ENCODE measurements at regions not wholly inside any gene's neighbourhood (a gene's known extent, or its start where the extent isn't known, plus 50 kb on each side); places are given as distances from the start of the nearest gene placed in this dataset.

DNA sequence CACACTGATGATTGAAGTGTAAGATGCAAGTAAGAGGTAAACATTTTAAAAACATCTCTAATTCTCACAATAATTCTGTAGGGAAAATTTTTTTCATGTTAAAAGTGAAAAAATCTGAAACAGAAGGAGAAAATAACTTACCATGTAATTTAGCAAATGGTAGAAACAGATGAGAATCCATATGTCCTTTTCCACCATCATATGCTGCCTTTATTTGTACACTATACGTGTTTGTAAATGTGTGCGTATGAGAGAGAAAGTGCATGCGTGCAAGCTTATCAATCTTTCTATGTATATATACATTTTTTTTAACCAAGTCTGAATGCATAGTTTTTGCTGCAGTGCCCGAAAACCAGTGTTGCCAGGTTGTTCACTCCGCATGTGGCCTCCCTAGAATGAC, 186.7 kb downstream of the IZUMO3 start:
- TF ChIP-seq EZH2 (IDR thresholded peaks at IDR 0.05; ENCODE audit: borderline replicate concordance, insufficient read depth, low read depth, low read length, poor library complexity, severe bottlenecking) = no peak
- TF ChIP-seq, protein P1, sequence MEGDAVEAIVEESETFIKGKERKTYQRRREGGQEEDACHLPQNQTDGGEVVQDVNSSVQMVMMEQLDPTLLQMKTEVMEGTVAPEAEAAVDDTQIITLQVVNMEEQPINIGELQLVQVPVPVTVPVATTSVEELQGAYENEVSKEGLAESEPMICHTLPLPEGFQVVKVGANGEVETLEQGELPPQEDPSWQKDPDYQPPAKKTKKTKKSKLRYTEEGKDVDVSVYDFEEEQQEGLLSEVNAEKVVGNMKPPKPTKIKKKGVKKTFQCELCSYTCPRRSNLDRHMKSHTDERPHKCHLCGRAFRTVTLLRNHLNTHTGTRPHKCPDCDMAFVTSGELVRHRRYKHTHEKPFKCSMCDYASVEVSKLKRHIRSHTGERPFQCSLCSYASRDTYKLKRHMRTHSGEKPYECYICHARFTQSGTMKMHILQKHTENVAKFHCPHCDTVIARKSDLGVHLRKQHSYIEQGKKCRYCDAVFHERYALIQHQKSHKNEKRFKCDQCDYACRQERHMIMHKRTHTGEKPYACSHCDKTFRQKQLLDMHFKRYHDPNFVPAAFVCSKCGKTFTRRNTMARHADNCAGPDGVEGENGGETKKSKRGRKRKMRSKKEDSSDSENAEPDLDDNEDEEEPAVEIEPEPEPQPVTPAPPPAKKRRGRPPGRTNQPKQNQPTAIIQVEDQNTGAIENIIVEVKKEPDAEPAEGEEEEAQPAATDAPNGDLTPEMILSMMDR (IDR thresholded peaks at IDR 0.05) = no peak
